Osteoblast (primary cell): ENCODE measurements at regions not wholly inside any gene's neighbourhood (a gene's known extent, or its start where the extent isn't known, plus 50 kb on each side); places are given as distances from the start of the nearest gene placed in this dataset.

Experiments
- DNase-seq: peaks from one replicate; pipeline ENCODE4 v3.0.0; 2011; ENCODE audit warnings: low spot score, mixed read lengths; ENCODE audit not compliant: insufficient read length; ENCODE audit errors: missing footprints
- H2AFZ ChIP-seq: 2 replicates; pipeline ENCODE4 v1.6.0; 2011; ENCODE audit warnings: mild to moderate bottlenecking, low read length
- H3K27ac ChIP-seq: 2 replicates; pipeline ENCODE4 v1.5.1; 2011; ENCODE audit warnings: mild to moderate bottlenecking, low read depth, low read length, moderate library complexity
- H3K27me3 ChIP-seq: 2 replicates; pipeline ENCODE4 v1.6.0; 2012; ENCODE audit warnings: mild to moderate bottlenecking, control low read depth, inconsistent platforms, low read length, moderate library complexity; ENCODE audit not compliant: insufficient read depth
- H3K36me3 ChIP-seq: 2 replicates; pipeline ENCODE4 v1.5.1; 2011; ENCODE audit warnings: mild to moderate bottlenecking, low read length, control low read depth, moderate library complexity; ENCODE audit not compliant: insufficient read depth
- H3K4me1 ChIP-seq: 2 replicates; pipeline ENCODE4 v1.5.1; 2011; ENCODE audit warnings: mild to moderate bottlenecking, low read length, control low read depth, moderate library complexity; ENCODE audit not compliant: insufficient read depth
- H3K4me2 ChIP-seq: 2 replicates; pipeline ENCODE4 v1.6.0; 2011; ENCODE audit warnings: mild to moderate bottlenecking, low read length; ENCODE audit not compliant: insufficient read depth
- H3K4me3 ChIP-seq: fragments of 200-600 bp; sonication (generic); 3 replicates; pipeline ENCODE4 v1.5.1; 2012; ENCODE audit warnings: mild to moderate bottlenecking, low read length, inconsistent platforms; ENCODE audit not compliant: insufficient read depth
- H3K79me2 ChIP-seq: 2 replicates; pipeline ENCODE4 v1.6.0; 2012; ENCODE audit warnings: mild to moderate bottlenecking, low read length, control low read depth, inconsistent platforms; ENCODE audit not compliant: insufficient read depth
- H3K9me3 ChIP-seq: 2 replicates; pipeline ENCODE4 v1.5.1; 2011; ENCODE audit warnings: low read depth, low read length, control low read depth
- H4K20me1 ChIP-seq: 2 replicates; pipeline ENCODE4 v1.6.0; 2012; ENCODE audit warnings: mild to moderate bottlenecking, low read length, control low read depth; ENCODE audit not compliant: insufficient read depth
- TF ChIP-seq, protein P1 (sequence below): IDR thresholded peaks from 2 replicates; pipeline ENCODE4 v1.5.1; 2011; ENCODE audit warnings: mild to moderate bottlenecking, low read depth, low read length, moderate library complexity; ENCODE audit errors: extremely low read depth

DNA sequence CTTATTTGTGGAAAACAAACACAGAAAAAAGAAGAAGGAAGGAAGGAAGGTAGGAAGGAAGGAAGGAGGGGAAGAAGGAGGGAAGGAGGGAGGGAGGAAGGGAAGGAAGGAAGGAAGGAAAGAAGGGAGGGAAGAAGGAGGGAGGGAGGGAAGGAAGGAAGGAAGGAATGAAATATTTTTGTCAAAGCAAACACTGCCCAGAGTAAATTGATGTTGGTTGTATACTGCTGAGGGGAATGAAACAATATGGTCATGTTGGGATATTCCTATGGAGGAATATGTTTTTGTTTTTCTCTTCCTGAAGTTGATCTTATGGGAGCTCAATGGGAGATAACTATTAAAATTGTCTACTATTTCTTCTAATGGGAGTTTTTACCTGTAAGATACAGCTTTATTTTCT, 717.5 kb upstream of the LRFN5 start:
- TF ChIP-seq, protein P1, sequence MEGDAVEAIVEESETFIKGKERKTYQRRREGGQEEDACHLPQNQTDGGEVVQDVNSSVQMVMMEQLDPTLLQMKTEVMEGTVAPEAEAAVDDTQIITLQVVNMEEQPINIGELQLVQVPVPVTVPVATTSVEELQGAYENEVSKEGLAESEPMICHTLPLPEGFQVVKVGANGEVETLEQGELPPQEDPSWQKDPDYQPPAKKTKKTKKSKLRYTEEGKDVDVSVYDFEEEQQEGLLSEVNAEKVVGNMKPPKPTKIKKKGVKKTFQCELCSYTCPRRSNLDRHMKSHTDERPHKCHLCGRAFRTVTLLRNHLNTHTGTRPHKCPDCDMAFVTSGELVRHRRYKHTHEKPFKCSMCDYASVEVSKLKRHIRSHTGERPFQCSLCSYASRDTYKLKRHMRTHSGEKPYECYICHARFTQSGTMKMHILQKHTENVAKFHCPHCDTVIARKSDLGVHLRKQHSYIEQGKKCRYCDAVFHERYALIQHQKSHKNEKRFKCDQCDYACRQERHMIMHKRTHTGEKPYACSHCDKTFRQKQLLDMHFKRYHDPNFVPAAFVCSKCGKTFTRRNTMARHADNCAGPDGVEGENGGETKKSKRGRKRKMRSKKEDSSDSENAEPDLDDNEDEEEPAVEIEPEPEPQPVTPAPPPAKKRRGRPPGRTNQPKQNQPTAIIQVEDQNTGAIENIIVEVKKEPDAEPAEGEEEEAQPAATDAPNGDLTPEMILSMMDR, result no peak
- H3K9me3 ChIP-seq, result no peaks in the 10 kb centered on the region
- no peak overlapping the region for H3K4me2 ChIP-seq
- H3K4me3 ChIP-seq, result no peak overlapping the region
- H3K36me3 ChIP-seq, result no peaks in the 10 kb centered on the region
- H2AFZ ChIP-seq, result no peak overlapping the region
- DNase-seq, result no peak
- no peaks in the 10 kb centered on the region for H3K27me3 ChIP-seq
- no peaks in the 10 kb centered on the region for H3K4me1 ChIP-seq
- no peaks in the 10 kb centered on the region for H4K20me1 ChIP-seq
- H3K79me2 ChIP-seq, result no peaks in the 10 kb centered on the region
- H3K27ac ChIP-seq, result no peak overlapping the region

GRCh38 chr14:40887912-40888311, 718.8 kb upstream of the LRFN5 start:
- Histone ChIP-seq H3K27me3 (no peaks in the 10 kb centered on the region), H2AFZ (no peak overlapping the region), H3K4me1 (no peaks in the 10 kb centered on the region), H3K79me2 (no peaks in the 10 kb centered on the region), H3K4me3 (no peak overlapping the region), H4K20me1 (no peaks in the 10 kb centered on the region), H3K4me2 (no peak overlapping the region), H3K27ac (no peak overlapping the region), H3K9me3 (no peaks in the 10 kb centered on the region), H3K36me3 (no peaks in the 10 kb centered on the region)
- TF ChIP-seq, protein P1, result no peak
- DNase-seq, result no peak

DNA sequence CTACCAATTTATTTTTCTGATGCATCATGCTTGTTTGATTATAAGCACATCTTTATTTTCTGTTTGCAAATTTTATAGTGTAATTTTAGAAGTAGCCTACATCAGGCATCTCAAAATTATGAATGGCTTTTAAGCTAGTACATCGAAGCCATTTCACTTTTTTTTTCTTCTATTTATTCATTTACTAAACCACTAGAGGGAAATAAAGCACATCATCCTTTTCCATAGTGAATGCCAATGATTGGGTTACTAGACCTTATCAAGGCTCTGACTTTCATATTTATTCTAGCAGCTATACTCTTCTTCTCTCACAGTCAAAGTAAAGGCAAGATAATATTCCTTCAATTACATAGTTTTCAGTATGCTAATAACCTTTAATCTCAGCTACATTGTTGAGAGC, 736.4 kb upstream of the LRFN5 start:
- Histone ChIP-seq H3K27ac (no peak overlapping the region), H4K20me1 (no peaks in the 10 kb centered on the region), H3K27me3 (no peaks in the 10 kb centered on the region), H3K79me2 (no peaks in the 10 kb centered on the region), H3K4me1 (no peaks in the 10 kb centered on the region), H3K9me3 (no peaks in the 10 kb centered on the region), H2AFZ (no peak overlapping the region), H3K4me2 (no peak overlapping the region), H3K4me3 (no peak overlapping the region), H3K36me3 (no peaks in the 10 kb centered on the region)
- no peak for DNase-seq
- TF ChIP-seq, protein P1, result no peak

GRCh38 chr14:40859055-40859454, 747.6 kb upstream of the LRFN5 start:
- no peaks in the 10 kb centered on the region for H3K79me2 ChIP-seq
- H3K4me3 ChIP-seq, result no peak overlapping the region
- H4K20me1 ChIP-seq, result no peaks in the 10 kb centered on the region
- no peak overlapping the region for H3K27ac ChIP-seq
- DNase-seq, result no peak
- H3K36me3 ChIP-seq, result no peaks in the 10 kb centered on the region
- no peaks in the 10 kb centered on the region for H3K4me1 ChIP-seq
- TF ChIP-seq, protein P1, result no peak
- peaks cover 3% of the 10 kb centered on the region for H3K9me3 ChIP-seq
- no peak overlapping the region for H2AFZ ChIP-seq
- H3K4me2 ChIP-seq, result no peak overlapping the region
- no peaks in the 10 kb centered on the region for H3K27me3 ChIP-seq
